Neural cell (in vitro differentiated cells): ENCODE measurements at regions not wholly inside any gene's neighbourhood (a gene's known extent, or its start where the extent isn't known, plus 50 kb on each side); places are given as distances from the start of the nearest gene placed in this dataset.
"Not testable (repeated sequence)": the region's sequence is repeated elsewhere in the genome, so short reads cannot be mapped to it uniquely, and the experiment has no call there.

Experiments used
- H2AFZ ChIP-seq: fragments of 200-600, 300-800 bp; sonication (generic), shearing (Covaris generic); 2 replicates; pipeline ENCODE4 v1.6.0; 2014; ENCODE audit warnings: low read depth, mild to moderate bottlenecking, antibody characterized with exemption, low read length, moderate library complexity
- H3F3A ChIP-seq: fragments of 200-600 bp; shearing (Covaris generic); 2 replicates; pipeline ENCODE4 v1.6.1; 2016; ENCODE audit warnings: mild to moderate bottlenecking, moderate library complexity, mixed read lengths, antibody characterized with exemption, low read length; ENCODE audit not compliant: insufficient read depth, poor library complexity, severe bottlenecking
- H3K27ac ChIP-seq: fragments of 200-600, 300-800 bp; sonication (generic), shearing (Covaris generic); 2 replicates; pipeline ENCODE4 v1.5.1; 2014; ENCODE audit warnings: mild to moderate bottlenecking, low read length, moderate library complexity
- H3K27me3 ChIP-seq: fragments of 300-800, 200-600 bp; sonication (generic), shearing (Covaris generic); 2 replicates; pipeline ENCODE4 v1.6.0; 2014; ENCODE audit warnings: mild to moderate bottlenecking, low read depth, low read length, moderate library complexity; ENCODE audit not compliant: insufficient read depth
- H3K36me3 ChIP-seq: fragments of 300-800, 200-600 bp; sonication (generic), shearing (Covaris generic); 2 replicates; pipeline ENCODE4 v1.5.1; 2014; ENCODE audit warnings: mild to moderate bottlenecking, antibody characterized with exemption, low read length, moderate library complexity; ENCODE audit not compliant: insufficient read depth
- H3K4me2 ChIP-seq: fragments of 300-800, 200-600 bp; sonication (generic), shearing (Covaris generic); 2 replicates; pipeline ENCODE4 v1.6.0; 2014; ENCODE audit warnings: mild to moderate bottlenecking, low read length
- H3K4me3 ChIP-seq: fragments of 300-800, 200-600 bp; sonication (generic), shearing (Covaris generic); 2 replicates; pipeline ENCODE4 v1.5.1; 2014; ENCODE audit warnings: mild to moderate bottlenecking, low read length, moderate library complexity
- H3K79me2 ChIP-seq: fragments of 200-600 bp; shearing (Covaris generic); replicated peaks from 2 replicates; pipeline ENCODE4 v1.6.0; 2014; ENCODE audit warnings: mild to moderate bottlenecking, low read length, moderate library complexity; ENCODE audit not compliant: insufficient read depth
- H3K9ac ChIP-seq: fragments of 300-800, 200-600 bp; sonication (generic), shearing (Covaris generic); 2 replicates; pipeline ENCODE4 v1.6.1; 2016; ENCODE audit warnings: mild to moderate bottlenecking, low read length, mixed read lengths
- H3K9me2 ChIP-seq: fragments of 200-600 bp; shearing (Covaris generic); 2 replicates; pipeline ENCODE4 v1.6.1; 2016; ENCODE audit warnings: mild to moderate bottlenecking, low read length, mixed read lengths; ENCODE audit not compliant: insufficient read depth
- H3K9me3 ChIP-seq: fragments of 200-600, 300-800 bp; sonication (generic), shearing (Covaris generic); 2 replicates; pipeline ENCODE4 v1.6.1; 2016; ENCODE audit warnings: mild to moderate bottlenecking, mixed run types, low read length, moderate library complexity, mixed read lengths
- H4K20me1 ChIP-seq: fragments of 200-600 bp; shearing (Covaris generic); 2 replicates; pipeline ENCODE4 v1.6.1; 2016; ENCODE audit warnings: mild to moderate bottlenecking, mixed run types; ENCODE audit not compliant: insufficient read depth
- EP300 ChIP-seq: fragments of 450-650 bp; conservative IDR thresholded peaks from 2 replicates; pipeline ENCODE4 v1.6.1; 2014; ENCODE audit warnings: antibody characterized with exemption, mild to moderate bottlenecking, moderate library complexity; ENCODE audit not compliant: poor library complexity, severe bottlenecking
- EZH2 ChIP-seq: fragments of 200-600, 300-800 bp; shearing (Covaris generic), sonication (generic); IDR thresholded peaks from 2 replicates; pipeline ENCODE4 v1.6.1; 2014; ENCODE audit warnings: antibody characterized with exemption, low read length, borderline replicate concordance, mild to moderate bottlenecking; ENCODE audit not compliant: insufficient read depth, poor library complexity, severe bottlenecking
- MXI1 ChIP-seq: fragments of 450-650 bp; conservative IDR thresholded peaks from 2 replicates; pipeline ENCODE4 v1.6.1; 2014; ENCODE audit warnings: antibody characterized with exemption, mild to moderate bottlenecking; ENCODE audit not compliant: poor library complexity, severe bottlenecking
- POLR2AphosphoS5 ChIP-seq: IDR thresholded peaks from 2 replicates; pipeline ENCODE4 v1.6.1; 2012
- RAD21 ChIP-seq: fragments of 450-650 bp; conservative IDR thresholded peaks from 2 replicates; pipeline ENCODE4 v1.6.1; 2014; ENCODE audit warnings: antibody characterized with exemption, mild to moderate bottlenecking, moderate library complexity
- SMC3 ChIP-seq: fragments of 450-650 bp; conservative IDR thresholded peaks from 2 replicates; pipeline ENCODE4 v1.6.1; 2014; ENCODE audit warnings: antibody characterized with exemption, mild to moderate bottlenecking, moderate library complexity; ENCODE audit not compliant: poor library complexity
- TAF1 ChIP-seq: IDR thresholded peaks from 2 replicates; pipeline ENCODE4 v1.6.1; 2012; ENCODE audit warnings: low read depth
- TF ChIP-seq, protein P1 (sequence below): IDR thresholded peaks from 2 replicates; pipeline ENCODE4 v1.6.1; 2012; ENCODE audit warnings: borderline replicate concordance
- TF ChIP-seq, protein P2 (sequence below): fragments of 450-650 bp; IDR thresholded peaks from 2 replicates; pipeline ENCODE4 v1.5.1; 2014; ENCODE audit warnings: antibody characterized with exemption, mild to moderate bottlenecking, moderate library complexity; ENCODE audit not compliant: poor library complexity, severe bottlenecking

GRCh38 chr12:83506841-83507240, 820.1 kb downstream of the TMTC2 start:
- no peaks in the 10 kb centered on the region for H4K20me1 ChIP-seq
- H3K9ac ChIP-seq: no peak overlapping the region
- no peak overlapping the region for H3K4me3 ChIP-seq
- TF ChIP-seq SMC3 (no peak), EP300 (no peak), MXI1 (no peak), TAF1 (no peak), EZH2 (no peak)
- TF ChIP-seq, protein P1, sequence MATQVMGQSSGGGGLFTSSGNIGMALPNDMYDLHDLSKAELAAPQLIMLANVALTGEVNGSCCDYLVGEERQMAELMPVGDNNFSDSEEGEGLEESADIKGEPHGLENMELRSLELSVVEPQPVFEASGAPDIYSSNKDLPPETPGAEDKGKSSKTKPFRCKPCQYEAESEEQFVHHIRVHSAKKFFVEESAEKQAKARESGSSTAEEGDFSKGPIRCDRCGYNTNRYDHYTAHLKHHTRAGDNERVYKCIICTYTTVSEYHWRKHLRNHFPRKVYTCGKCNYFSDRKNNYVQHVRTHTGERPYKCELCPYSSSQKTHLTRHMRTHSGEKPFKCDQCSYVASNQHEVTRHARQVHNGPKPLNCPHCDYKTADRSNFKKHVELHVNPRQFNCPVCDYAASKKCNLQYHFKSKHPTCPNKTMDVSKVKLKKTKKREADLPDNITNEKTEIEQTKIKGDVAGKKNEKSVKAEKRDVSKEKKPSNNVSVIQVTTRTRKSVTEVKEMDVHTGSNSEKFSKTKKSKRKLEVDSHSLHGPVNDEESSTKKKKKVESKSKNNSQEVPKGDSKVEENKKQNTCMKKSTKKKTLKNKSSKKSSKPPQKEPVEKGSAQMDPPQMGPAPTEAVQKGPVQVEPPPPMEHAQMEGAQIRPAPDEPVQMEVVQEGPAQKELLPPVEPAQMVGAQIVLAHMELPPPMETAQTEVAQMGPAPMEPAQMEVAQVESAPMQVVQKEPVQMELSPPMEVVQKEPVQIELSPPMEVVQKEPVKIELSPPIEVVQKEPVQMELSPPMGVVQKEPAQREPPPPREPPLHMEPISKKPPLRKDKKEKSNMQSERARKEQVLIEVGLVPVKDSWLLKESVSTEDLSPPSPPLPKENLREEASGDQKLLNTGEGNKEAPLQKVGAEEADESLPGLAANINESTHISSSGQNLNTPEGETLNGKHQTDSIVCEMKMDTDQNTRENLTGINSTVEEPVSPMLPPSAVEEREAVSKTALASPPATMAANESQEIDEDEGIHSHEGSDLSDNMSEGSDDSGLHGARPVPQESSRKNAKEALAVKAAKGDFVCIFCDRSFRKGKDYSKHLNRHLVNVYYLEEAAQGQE: no peak
- TF ChIP-seq, protein P2, sequence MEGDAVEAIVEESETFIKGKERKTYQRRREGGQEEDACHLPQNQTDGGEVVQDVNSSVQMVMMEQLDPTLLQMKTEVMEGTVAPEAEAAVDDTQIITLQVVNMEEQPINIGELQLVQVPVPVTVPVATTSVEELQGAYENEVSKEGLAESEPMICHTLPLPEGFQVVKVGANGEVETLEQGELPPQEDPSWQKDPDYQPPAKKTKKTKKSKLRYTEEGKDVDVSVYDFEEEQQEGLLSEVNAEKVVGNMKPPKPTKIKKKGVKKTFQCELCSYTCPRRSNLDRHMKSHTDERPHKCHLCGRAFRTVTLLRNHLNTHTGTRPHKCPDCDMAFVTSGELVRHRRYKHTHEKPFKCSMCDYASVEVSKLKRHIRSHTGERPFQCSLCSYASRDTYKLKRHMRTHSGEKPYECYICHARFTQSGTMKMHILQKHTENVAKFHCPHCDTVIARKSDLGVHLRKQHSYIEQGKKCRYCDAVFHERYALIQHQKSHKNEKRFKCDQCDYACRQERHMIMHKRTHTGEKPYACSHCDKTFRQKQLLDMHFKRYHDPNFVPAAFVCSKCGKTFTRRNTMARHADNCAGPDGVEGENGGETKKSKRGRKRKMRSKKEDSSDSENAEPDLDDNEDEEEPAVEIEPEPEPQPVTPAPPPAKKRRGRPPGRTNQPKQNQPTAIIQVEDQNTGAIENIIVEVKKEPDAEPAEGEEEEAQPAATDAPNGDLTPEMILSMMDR: no peak
- no peak overlapping the region for H3K27ac ChIP-seq
- no peaks in the 10 kb centered on the region for H3K9me2 ChIP-seq
- no peak overlapping the region for H3K4me2 ChIP-seq
- no peaks in the 10 kb centered on the region for H3K27me3 ChIP-seq
- H2AFZ ChIP-seq: no peak overlapping the region
- no peaks in the 10 kb centered on the region for H3K9me3 ChIP-seq
- no peaks in the 10 kb centered on the region for H3F3A ChIP-seq
- H3K79me2 ChIP-seq: no peaks in the 10 kb centered on the region
- no peaks in the 10 kb centered on the region for H3K36me3 ChIP-seq

DNA sequence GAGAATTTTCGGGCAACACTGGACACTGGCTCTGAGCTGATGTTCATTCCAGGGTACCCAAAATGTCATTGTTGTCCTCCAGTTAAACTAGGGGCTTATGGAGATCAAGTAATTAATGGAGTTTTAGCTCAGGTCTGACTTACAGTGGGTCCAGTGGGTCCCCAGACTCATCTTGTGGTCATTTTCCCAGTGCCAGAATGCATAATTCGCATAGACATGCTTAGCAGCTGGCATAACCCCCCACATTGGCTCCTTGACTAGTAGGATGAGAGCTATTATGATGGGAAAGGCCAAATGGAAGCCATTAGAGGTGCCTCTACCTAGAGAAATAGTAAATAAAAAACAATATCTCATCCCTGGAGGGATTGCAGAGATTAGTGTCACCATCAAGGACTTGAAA, 818.9 kb downstream of the TMTC2 start:
- Histone ChIP-seq H3K9ac (no peak overlapping the region), H3K36me3 (no peaks in the 10 kb centered on the region), H3K4me3 (no peak overlapping the region), H3K9me3 (no peaks in the 10 kb centered on the region), H3K4me2 (no peak overlapping the region), H4K20me1 (no peaks in the 10 kb centered on the region), H3K27ac (no peak overlapping the region), H3K9me2 (no peaks in the 10 kb centered on the region), H3K27me3 (no peaks in the 10 kb centered on the region), H3F3A (no peaks in the 10 kb centered on the region), H2AFZ (no peak overlapping the region), H3K79me2 (no peaks in the 10 kb centered on the region)
- TF ChIP-seq POLR2AphosphoS5 (no peak), RAD21 (no peak), SMC3 (no peak), TAF1 (no peak), EP300 (no peak), EZH2 (no peak), MXI1 (no peak)
- TF ChIP-seq, protein P1: no peak
- TF ChIP-seq, protein P2: no peak

DNA sequence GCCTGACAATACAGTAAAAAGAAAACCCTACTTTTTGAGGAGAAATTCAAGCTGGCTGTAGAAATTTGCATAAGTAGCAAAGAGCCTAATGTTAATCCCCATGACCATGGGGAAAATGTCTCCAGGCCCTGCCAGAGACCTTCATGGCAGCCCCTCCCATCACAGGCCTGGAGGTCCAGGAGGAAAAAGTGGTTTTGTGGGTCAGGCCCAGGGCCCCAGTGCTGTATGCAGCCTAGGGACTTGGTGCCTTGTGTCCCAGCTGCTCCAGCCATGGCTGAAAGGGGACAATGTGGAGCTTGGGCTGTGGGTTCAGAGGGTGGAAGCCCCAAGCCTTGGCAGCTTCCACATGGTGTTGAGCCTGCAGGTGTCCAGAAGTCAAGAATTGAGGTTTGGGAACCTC, 813.2 kb downstream of the TMTC2 start:
- not testable (repeated sequence) for H4K20me1 ChIP-seq, H3K27me3 ChIP-seq, H3K4me2 ChIP-seq, H2AFZ ChIP-seq, H3K27ac ChIP-seq, H3K9me3 ChIP-seq, H3K79me2 ChIP-seq, H3F3A ChIP-seq, H3K9me2 ChIP-seq, H3K4me3 ChIP-seq, H3K36me3 ChIP-seq, H3K9ac ChIP-seq
